GM12878 (cell line): ENCODE measurements at regions not wholly inside any gene's neighbourhood (a gene's known extent, or its start where the extent isn't known, plus 50 kb on each side); places are given as distances from the start of the nearest gene placed in this dataset.

Experiments used
- ATAC-seq: fragments of 200-7000 bp; cut with Tn5 transposase; 3 replicates; pipeline ENCODE4 v1.9.1; 2020; ENCODE audit warnings: mild to moderate bottlenecking, moderate library complexity
- BruUV-seq: library from RNA; stranded (reverse); fragments of 400-500 nt; replicated peaks from 2 replicates; lab custom pipeline; 2021; lab: Mats Ljungman, UMichigan
- CTCF ChIA-PET: fragments of 300-600 bp; sonication (Branson Sonifier 250); formaldehyde crosslinking; extraction: SDS; loops from one replicate; lab custom pipeline; 2021; ENCODE audit warnings: inconsistent platforms; lab: Yijun Ruan, JAX
- POLR2A ChIA-PET: fragments of 350-600 bp; formaldehyde crosslinking; extraction: SDS; loops from one replicate; lab custom pipeline; 2021; ENCODE audit warnings: inconsistent platforms; lab: Charles Lee
- RAD21 ChIA-PET: fragments of 300-600 bp; sonication (Branson Sonifier 250); formaldehyde crosslinking; loops from one replicate; lab custom pipeline; 2023; ENCODE audit warnings: antibody characterized with exemption; ENCODE audit not compliant: unreplicated experiment; lab: Charles Lee
- SMC1A ChIA-PET: fragments of 300-600 bp; sonication (Branson Sonifier 250); formaldehyde crosslinking; loops from one replicate; lab custom pipeline; 2023; ENCODE audit not compliant: unreplicated experiment, uncharacterized antibody; lab: Charles Lee
- DNase-seq: peaks from one replicate; pipeline ENCODE4 v3.0.0-alpha.2; 2011; ENCODE audit warnings: low read depth, low spot score
- FAIRE-seq: peaks from 3 replicates; lab custom pipeline; 2011; peaks lifted over from hg19 to GRCh38; lab: Jason Lieb, UNC
- H2AFZ ChIP-seq: 2 replicates; pipeline ENCODE4 v1.6.0; 2011; ENCODE audit warnings: low read depth, low read length, control low read depth; ENCODE audit not compliant: control insufficient read depth
- H3K27ac ChIP-seq: 2 replicates; pipeline ENCODE4 v1.5.1; 2011; ENCODE audit warnings: control low read depth; ENCODE audit not compliant: control insufficient read depth, insufficient read depth
- H3K27me3 ChIP-seq, 2 experiments: replicated peaks in 1 of 2; 2 replicates each; pipeline versions ENCODE4 v1.6.0 to v1.6.1; 2011; ENCODE audit warnings: low read length in 1 of 2; ENCODE audit not compliant: control insufficient read depth in 2 of 2, insufficient read depth in 2 of 2
- H3K36me3 ChIP-seq, 2 experiments: 2 replicates each; pipeline ENCODE4 v1.5.1; 2011; ENCODE audit warnings: low read length in 1 of 2; ENCODE audit not compliant: control insufficient read depth in 2 of 2, insufficient read depth in 2 of 2
- H3K4me1 ChIP-seq: 2 replicates; pipeline ENCODE4 v1.6.1; 2011; ENCODE audit warnings: mild to moderate bottlenecking, low read length, moderate library complexity, mixed read lengths; ENCODE audit not compliant: control insufficient read depth, insufficient read depth
- H3K4me2 ChIP-seq: 2 replicates; pipeline ENCODE4 v1.6.0; 2011; ENCODE audit warnings: control low read depth; ENCODE audit not compliant: control insufficient read depth, insufficient read depth
- H3K4me3 ChIP-seq: fragments of 200-600 bp; sonication (generic); 2 replicates; pipeline ENCODE4 v1.5.1; 2016
- H3K79me2 ChIP-seq: 2 replicates; pipeline ENCODE4 v1.6.0; 2011; ENCODE audit warnings: low read length; ENCODE audit not compliant: control insufficient read depth, insufficient read depth
- H3K9ac ChIP-seq: 2 replicates; pipeline ENCODE4 v1.8.0; 2011; ENCODE audit warnings: low read length, control low read depth, mixed read lengths; ENCODE audit not compliant: control insufficient read depth, insufficient read depth
- H3K9me3 ChIP-seq: replicated peaks from 3 replicates; pipeline ENCODE4 v1.5.1; 2011; ENCODE audit warnings: mild to moderate bottlenecking, low read length; ENCODE audit not compliant: control insufficient read depth, insufficient read depth
- H4K20me1 ChIP-seq: 2 replicates; pipeline ENCODE4 v1.6.0; 2011; ENCODE audit not compliant: control insufficient read depth, insufficient read depth
- DPF2 ChIP-seq: fragments of 450-650 bp; IDR thresholded peaks from 2 replicates; pipeline ENCODE4 v1.6.1; 2017; ENCODE audit warnings: mild to moderate bottlenecking
- GATAD2B ChIP-seq: fragments of 450-650 bp; conservative IDR thresholded peaks from 2 replicates; pipeline ENCODE4 v1.6.1; 2017; ENCODE audit warnings: low read depth, mild to moderate bottlenecking, moderate library complexity
- RCOR1 ChIP-seq: conservative IDR thresholded peaks from 2 replicates; pipeline ENCODE4 v1.6.1; 2012; ENCODE audit warnings: low read depth, low read length, improper control_type of control experiment
- WGBS: methylation state at CpG from one replicate; pipeline ENCODE4 v1.1.6; 2016; ENCODE audit warnings: low lambda C conversion rate; ENCODE audit not compliant: insufficient replicate concordance, insufficient coverage; ENCODE audit errors: missing lambda C conversion rate; 5-methylcytosine and 5-hydroxymethylcytosine counted together
- in situ Hi-C: fragments of 300-500 bp; cut with MboI; formaldehyde crosslinking; loops from 9 replicates; pipeline ENCODE4 v1.14.3; 2018; ENCODE audit warnings: mixed read lengths
- intact Hi-C: fragments of 100-400 bp; cut with micrococcal nuclease; formaldehyde crosslinking; loops from one replicate; pipeline ENCODE4 v1.14.2; 2022; ENCODE audit not compliant: unreplicated experiment
- TF ChIP-seq, protein P1 (sequence below): fragments of 450-650 bp; IDR thresholded peaks from 2 replicates; pipeline ENCODE4 v1.6.1; 2017; ENCODE audit warnings: antibody characterized with exemption, mild to moderate bottlenecking, moderate library complexity

DNA sequence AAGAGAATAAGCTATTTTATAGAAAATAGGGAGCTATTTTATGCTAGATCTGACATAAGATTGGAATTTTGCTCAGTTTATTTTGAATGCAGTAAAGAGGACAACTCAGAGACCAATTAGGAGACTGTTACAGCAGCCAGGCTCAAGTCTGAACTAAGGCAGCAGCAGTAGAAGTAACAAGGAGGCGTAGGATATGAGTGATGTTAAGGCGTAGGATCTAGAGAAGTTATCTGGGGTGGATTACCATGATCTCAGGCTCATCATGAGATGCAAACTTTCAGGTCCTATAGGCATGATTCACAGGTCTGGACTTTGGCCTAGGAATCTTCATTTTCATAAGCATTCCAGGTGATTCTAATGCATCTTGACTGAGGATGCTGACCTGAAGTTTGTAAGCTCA lies 108.9 kb upstream of the BLID start (continued):
- TF ChIP-seq, protein P1, sequence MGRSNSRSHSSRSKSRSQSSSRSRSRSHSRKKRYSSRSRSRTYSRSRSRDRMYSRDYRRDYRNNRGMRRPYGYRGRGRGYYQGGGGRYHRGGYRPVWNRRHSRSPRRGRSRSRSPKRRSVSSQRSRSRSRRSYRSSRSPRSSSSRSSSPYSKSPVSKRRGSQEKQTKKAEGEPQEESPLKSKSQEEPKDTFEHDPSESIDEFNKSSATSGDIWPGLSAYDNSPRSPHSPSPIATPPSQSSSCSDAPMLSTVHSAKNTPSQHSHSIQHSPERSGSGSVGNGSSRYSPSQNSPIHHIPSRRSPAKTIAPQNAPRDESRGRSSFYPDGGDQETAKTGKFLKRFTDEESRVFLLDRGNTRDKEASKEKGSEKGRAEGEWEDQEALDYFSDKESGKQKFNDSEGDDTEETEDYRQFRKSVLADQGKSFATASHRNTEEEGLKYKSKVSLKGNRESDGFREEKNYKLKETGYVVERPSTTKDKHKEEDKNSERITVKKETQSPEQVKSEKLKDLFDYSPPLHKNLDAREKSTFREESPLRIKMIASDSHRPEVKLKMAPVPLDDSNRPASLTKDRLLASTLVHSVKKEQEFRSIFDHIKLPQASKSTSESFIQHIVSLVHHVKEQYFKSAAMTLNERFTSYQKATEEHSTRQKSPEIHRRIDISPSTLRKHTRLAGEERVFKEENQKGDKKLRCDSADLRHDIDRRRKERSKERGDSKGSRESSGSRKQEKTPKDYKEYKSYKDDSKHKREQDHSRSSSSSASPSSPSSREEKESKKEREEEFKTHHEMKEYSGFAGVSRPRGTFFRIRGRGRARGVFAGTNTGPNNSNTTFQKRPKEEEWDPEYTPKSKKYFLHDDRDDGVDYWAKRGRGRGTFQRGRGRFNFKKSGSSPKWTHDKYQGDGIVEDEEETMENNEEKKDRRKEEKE, result no peak

DNA sequence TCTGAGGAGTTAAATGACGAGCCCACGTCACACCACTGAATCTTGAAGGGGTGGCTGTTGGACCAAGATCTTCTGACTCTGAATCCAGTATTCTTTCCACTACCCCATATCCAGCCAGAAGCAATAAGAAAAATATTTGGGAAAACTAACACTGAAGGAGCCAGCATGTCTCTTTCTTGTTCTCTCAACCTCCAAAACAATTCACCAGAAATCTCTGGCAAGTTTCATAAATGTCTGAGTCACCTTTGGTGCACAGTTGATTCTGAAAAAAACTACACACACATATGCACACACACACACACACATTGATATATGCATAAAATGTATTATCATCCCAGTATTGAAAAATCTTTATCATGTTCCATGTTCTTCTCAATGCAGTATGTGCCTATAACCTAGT lies 104.3 kb upstream of the BLID start:
- SMC1A ChIA-PET, result no interaction called here
- Histone ChIP-seq H3K4me3 (no peak overlapping the region), H3K27ac (no peak overlapping the region), H3K36me3 (no peaks in the 10 kb centered on the region)
- CTCF ChIA-PET, result no interaction called here
- no TSS peak for BruUV-seq
- ATAC-seq, result no peak
- TF ChIP-seq GATAD2B (no peak), DPF2 (no peak), RCOR1 (no peak)
- TF ChIP-seq, all 136 proteins: peak for 0
- in situ Hi-C loops, result no loop called here
- ChIA-PET POLR2A (no interaction called here), RAD21 (no interaction called here)
- Histone ChIP-seq H3K9me3 (no peaks in the 10 kb centered on the region), H3K4me2 (no peak overlapping the region), H3K9ac (no peak overlapping the region), H3K4me1 (no peaks in the 10 kb centered on the region), H2AFZ (no peak overlapping the region), H3K79me2 (no peaks in the 10 kb centered on the region), H4K20me1 (no peaks in the 10 kb centered on the region), H3K27me3 (no peaks in the 10 kb centered on the region)
- 4% methylated on average over 2 of the region's 2 CpGs for WGBS
- FAIRE-seq, result no peak
- no peak for DNase-seq
- intact Hi-C loops, result no loop called here
